IMR-90 (cell line): ENCODE measurements at regions not wholly inside any gene's neighbourhood (a gene's known extent, or its start where the extent isn't known, plus 50 kb on each side); places are given as distances from the start of the nearest gene placed in this dataset.

Source experiments
- ATAC-seq: fragments of 200-7000 bp; cut with Tn5 transposase; 2 replicates; pipeline ENCODE4 v1.9.1; 2020; ENCODE audit warnings: low read depth, mild to moderate bottlenecking, moderate library complexity
- BruUV-seq: library from RNA; stranded (reverse); fragments of 400-500 nt; replicated peaks from 2 replicates; lab custom pipeline; 2021; lab: Mats Ljungman, UMichigan
- CTCF ChIA-PET: fragments of 300-600 bp; formaldehyde crosslinking; extraction: SDS; loops from one replicate; lab custom pipeline; 2021; ENCODE audit warnings: antibody characterized with exemption; lab: Yijun Ruan, JAX
- POLR2A ChIA-PET: fragments of 300-600 bp; sonication (Branson Sonifier 250); formaldehyde crosslinking; loops from one replicate; lab custom pipeline; 2022; ENCODE audit warnings: antibody characterized with exemption; ENCODE audit not compliant: unreplicated experiment; lab: Charles Lee
- DNase-seq: peaks from one replicate; pipeline ENCODE4 v3.0.0; 2013
- H2AFZ ChIP-seq: replicated peaks from 2 replicates; pipeline ENCODE3; 2013; ENCODE audit warnings: low read length, mild to moderate bottlenecking; ENCODE audit not compliant: poor library complexity
- H2AK5ac ChIP-seq: 2 replicates; pipeline ENCODE4 v1.6.1; 2013; ENCODE audit warnings: low read depth, low read length, inconsistent platforms
- H2AK9ac ChIP-seq: replicated peaks from 2 replicates; pipeline ENCODE3; 2013; ENCODE audit warnings: mild to moderate bottlenecking, low read depth, low read length, moderate library complexity; ENCODE audit not compliant: poor library complexity
- H2BK120ac ChIP-seq: 2 replicates; pipeline ENCODE4 v1.6.1; 2013; ENCODE audit warnings: low read depth, low read length, inconsistent platforms
- H2BK15ac ChIP-seq: 3 replicates; pipeline ENCODE4 v1.6.1; 2013; ENCODE audit warnings: low read depth, low read length, inconsistent platforms
- H2BK20ac ChIP-seq: 2 replicates; pipeline ENCODE4 v1.6.1; 2013; ENCODE audit warnings: low read depth, mild to moderate bottlenecking, inconsistent platforms, low read length, moderate library complexity
- H2BK5ac ChIP-seq: 2 replicates; pipeline ENCODE4 v1.6.1; 2013; ENCODE audit warnings: mild to moderate bottlenecking, low read depth, low read length, inconsistent platforms; ENCODE audit not compliant: poor library complexity, severe bottlenecking
- H3K14ac ChIP-seq: replicated peaks from 2 replicates; pipeline ENCODE4 v1.6.1; 2013; ENCODE audit warnings: low read depth, low read length, inconsistent platforms
- H3K18ac ChIP-seq: 2 replicates; pipeline ENCODE4 v1.6.1; 2013; ENCODE audit warnings: low read depth, low read length, control low read depth
- H3K23ac ChIP-seq: 2 replicates; pipeline ENCODE4 v1.6.1; 2013; ENCODE audit warnings: low read depth, low read length, inconsistent platforms
- H3K27ac ChIP-seq: 2 replicates; pipeline ENCODE4 v1.5.1; 2013; ENCODE audit warnings: mild to moderate bottlenecking, control low read depth, low read length; ENCODE audit not compliant: insufficient read depth
- H3K27me3 ChIP-seq: 2 replicates; pipeline ENCODE4 v1.6.1; 2013; ENCODE audit warnings: low read length; ENCODE audit not compliant: control insufficient read depth, insufficient read depth
- H3K36me3 ChIP-seq: 2 replicates; pipeline ENCODE4 v1.6.1; 2013; ENCODE audit warnings: low read length, mixed read lengths; ENCODE audit not compliant: control insufficient read depth, insufficient read depth
- H3K4ac ChIP-seq: 2 replicates; pipeline ENCODE4 v1.6.1; 2013; ENCODE audit warnings: low read depth, low read length, inconsistent platforms
- H3K4me1 ChIP-seq: 2 replicates; pipeline ENCODE4 v1.6.1; 2013; ENCODE audit warnings: low read length, mixed read lengths; ENCODE audit not compliant: control insufficient read depth, insufficient read depth
- H3K4me2 ChIP-seq: 2 replicates; pipeline ENCODE4 v1.6.1; 2013; ENCODE audit warnings: low read depth, mild to moderate bottlenecking, control low read depth, low read length, moderate library complexity
- H3K4me3 ChIP-seq: 2 replicates; pipeline ENCODE4 v1.5.1; 2013; ENCODE audit warnings: low read depth, mild to moderate bottlenecking, control low read depth, low read length, moderate library complexity; ENCODE audit not compliant: insufficient read depth
- H3K56ac ChIP-seq: 2 replicates; pipeline ENCODE4 v1.6.1; 2013; ENCODE audit warnings: low read length, inconsistent platforms; ENCODE audit not compliant: insufficient read depth; ENCODE audit errors: extremely low read depth
- H3K79me1 ChIP-seq, 2 experiments: 2 replicates each; pipeline ENCODE4 v1.6.1; 2013; ENCODE audit warnings: low read length in 2 of 2, inconsistent platforms in 1 of 2, low read depth in 1 of 2
- H3K9ac ChIP-seq: 2 replicates; pipeline ENCODE4 v1.6.1; 2013; ENCODE audit warnings: low read depth, low read length, control low read depth
- H3K9me1 ChIP-seq: 2 replicates; pipeline ENCODE4 v1.6.1; 2013; ENCODE audit warnings: low read length, inconsistent platforms; ENCODE audit not compliant: insufficient read depth
- H3K9me3 ChIP-seq: 2 replicates; pipeline ENCODE4 v1.6.1; 2013; ENCODE audit warnings: low read length; ENCODE audit not compliant: control insufficient read depth, insufficient read depth
- H4K20me1 ChIP-seq: 2 replicates; pipeline ENCODE4 v1.6.1; 2013; ENCODE audit warnings: low read length, inconsistent platforms; ENCODE audit not compliant: insufficient read depth
- H4K5ac ChIP-seq: 2 replicates; pipeline ENCODE4 v1.6.1; 2013; ENCODE audit warnings: mild to moderate bottlenecking, low read depth, low read length, control low read depth
- H4K8ac ChIP-seq, 2 experiments: 2 replicates each; pipeline ENCODE4 v1.6.1; 2013; ENCODE audit warnings: low read depth in 2 of 2, low read length in 2 of 2, control low read depth in 1 of 2, inconsistent platforms in 1 of 2
- H4K91ac ChIP-seq: 2 replicates; pipeline ENCODE4 v1.6.1; 2013; ENCODE audit warnings: low read depth, low read length, inconsistent platforms; ENCODE audit not compliant: insufficient read depth
- BHLHE40 ChIP-seq: fragments of 150-350 bp; IDR thresholded peaks from 2 replicates; pipeline ENCODE4 v1.6.1; 2016; ENCODE audit warnings: mild to moderate bottlenecking, low read depth, low read length
- CEBPB ChIP-seq: IDR thresholded peaks from 2 replicates; pipeline ENCODE4 v1.6.1; 2012; ENCODE audit warnings: low read depth, low read length, improper control_type of control experiment
- CHD1 ChIP-seq: IDR thresholded peaks from 2 replicates; pipeline ENCODE4 v1.6.1; 2012; ENCODE audit warnings: low read depth, low read length, improper control_type of control experiment
- CTCF ChIP-seq: conservative IDR thresholded peaks from 2 replicates; pipeline ENCODE4 v1.5.1; 2012; ENCODE audit warnings: mild to moderate bottlenecking, low read depth, low read length, improper control_type of control experiment
- ELK1 ChIP-seq: fragments of 150-350 bp; IDR thresholded peaks from 2 replicates; pipeline ENCODE4 v1.6.1; 2016; ENCODE audit warnings: low read depth, mild to moderate bottlenecking, low read length, moderate library complexity, borderline replicate concordance
- FOS ChIP-seq: fragments of 150-350 bp; IDR thresholded peaks from 2 replicates; pipeline ENCODE4 v1.6.1; 2016; ENCODE audit warnings: low read depth, low read length
- MAZ ChIP-seq: IDR thresholded peaks from 2 replicates; pipeline ENCODE4 v1.6.1; 2012; ENCODE audit warnings: low read depth, mild to moderate bottlenecking, low read length, improper control_type of control experiment, moderate library complexity, borderline replicate concordance
- MXI1 ChIP-seq: IDR thresholded peaks from 2 replicates; pipeline ENCODE4 v1.6.1; 2012; ENCODE audit warnings: low read depth, mild to moderate bottlenecking, low read length, moderate library complexity, borderline replicate concordance
- NFE2L2 ChIP-seq: fragments of 150-350 bp; IDR thresholded peaks from 2 replicates; pipeline ENCODE4 v1.6.1; 2016; ENCODE audit warnings: low read depth, mild to moderate bottlenecking, low read length
- POLR2A ChIP-seq: IDR thresholded peaks from 2 replicates; pipeline ENCODE4 v1.6.1; 2012; ENCODE audit warnings: mild to moderate bottlenecking, low read depth, low read length
- RCOR1 ChIP-seq: IDR thresholded peaks from 2 replicates; pipeline ENCODE4 v1.6.1; 2012; ENCODE audit warnings: mild to moderate bottlenecking, low read length, improper control_type of control experiment; ENCODE audit not compliant: insufficient replicate concordance
- SMC3 ChIP-seq: fragments of 150-350 bp; IDR thresholded peaks from 2 replicates; pipeline ENCODE4 v1.6.1; 2016; ENCODE audit warnings: low read depth, mild to moderate bottlenecking, antibody characterized with exemption, low read length, moderate library complexity
- WGBS, 2 experiments: methylation state at CpG; one replicate each; pipeline versions ENCODE4 v1.1.5 to v1.1.7; 2013; ENCODE audit warnings: missing lambda C conversion rate in 2 of 2; ENCODE audit not compliant: insufficient read length in 1 of 2; ENCODE audit errors: extremely low coverage in 2 of 2; 5-methylcytosine and 5-hydroxymethylcytosine counted together
- dilution Hi-C: fragments of 300-500 bp; cut with HindIII; formaldehyde crosslinking; loops from one replicate; pipeline ENCODE4 v1.14.3; 2018; ENCODE audit warnings: low sequenced_read_pairs; ENCODE audit not compliant: unreplicated experiment
- in situ Hi-C: fragments of 300-500 bp; cut with MboI; formaldehyde crosslinking; loops from 3 replicates; pipeline ENCODE4 v1.14.3; 2019; ENCODE audit warnings: low sequenced_read_pairs, inconsistent platforms, mixed read lengths
- intact Hi-C: fragments of 100-400 bp; cut with micrococcal nuclease; formaldehyde crosslinking; loops from 2 replicates; pipeline ENCODE4 v1.10.0; 2022

- dilution Hi-C loops (no loop called here), intact Hi-C loops (no loop called here), in situ Hi-C loops (no loop called here)
- TF ChIP-seq CEBPB = no peak
- TF ChIP-seq ELK1 = no peak
- TF ChIP-seq BHLHE40 = no peak
- TF ChIP-seq MXI1 = no peak
- TF ChIP-seq NFE2L2 = no peak
- TF ChIP-seq FOS = no peak
- no peak for TF ChIP-seq CHD1
- TF ChIP-seq RCOR1 = no peak
- no peak for TF ChIP-seq MAZ
- TF ChIP-seq POLR2A = no peak
- TF ChIP-seq CTCF = no peak
- TF ChIP-seq SMC3 = no peak
- Histone ChIP-seq H3K23ac (no peak overlapping the region), H4K5ac (no peak overlapping the region), H2AFZ (no peak overlapping the region), H2BK120ac (no peak overlapping the region), H3K27ac (no peak overlapping the region), H3K9ac (no peak overlapping the region), H3K4me3 (no peak overlapping the region), H3K27me3 (no peaks in the 10 kb centered on the region), H4K8ac (no peak overlapping the region), H2AK9ac (no peak overlapping the region), H4K20me1 (no peaks in the 10 kb centered on the region), H3K36me3 (no peaks in the 10 kb centered on the region), H2BK20ac (no peak overlapping the region), H3K4me2 (no peak overlapping the region), H3K18ac (no peak overlapping the region), H2AK5ac (no peak overlapping the region), H3K4ac (no peak overlapping the region), H3K79me1 (no peaks in the 10 kb centered on the region), H2BK5ac (no peak overlapping the region), H3K56ac (no peak overlapping the region), H3K14ac (no peak overlapping the region), H2BK15ac (no peak overlapping the region), H3K9me3 (peaks cover 36% of the 10 kb centered on the region), H4K91ac (no peak overlapping the region), H3K9me1 (no peaks in the 10 kb centered on the region), H3K4me1 (no peaks in the 10 kb centered on the region)
- no peak for ATAC-seq
- ChIA-PET POLR2A (no interaction called here), CTCF (no interaction called here)
- WGBS, 2 experiments = no CpG with 5 or more reads among the region's 10 CpGs
- BruUV-seq = no TSS peak
- no peak for DNase-seq
Measured at GRCh38 chr19:28292822-28293500, 920.0 kb downstream of the UQCRFS1 start.
